AG09309 (cell line): ENCODE measurements at regions not wholly inside any gene's neighbourhood (a gene's known extent, or its start where the extent isn't known, plus 50 kb on each side); places are given as distances from the start of the nearest gene placed in this dataset.

ENCODE experiments used
- DNase-seq: peaks from one replicate; pipeline ENCODE4 v3.0.0-alpha.2; 2010; ENCODE audit warnings: low read depth
- H3K4me3 ChIP-seq: 2 replicates; pipeline ENCODE4 v1.5.1; 2011; ENCODE audit warnings: mild to moderate bottlenecking, low read depth, low read length, moderate library complexity; ENCODE audit not compliant: control insufficient read depth
- CTCF ChIP-seq: IDR thresholded peaks from 2 replicates; pipeline ENCODE4 v1.5.1; 2011; ENCODE audit warnings: mild to moderate bottlenecking, low read depth, low read length, inconsistent platforms; ENCODE audit not compliant: insufficient read depth, control insufficient read depth; ENCODE audit errors: missing control alignments

GRCh38 chr3:137061186-137061585 lies 103.4 kb downstream of the IL20RB start:
- no peak for TF ChIP-seq CTCF
- H3K4me3 ChIP-seq, result no peak overlapping the region
- DNase-seq, result no peak

GRCh38 chr3:137062250-137062649 lies 104.5 kb downstream of the IL20RB start:
- TF ChIP-seq CTCF, result no peak
- DNase-seq, result no peak
- no peak overlapping the region for H3K4me3 ChIP-seq

- no peak for DNase-seq
- TF ChIP-seq CTCF, result no peak
- H3K4me3 ChIP-seq, result no peak overlapping the region
These were observed 107.6 kb downstream of the IL20RB start for GRCh38 chr3:137065381-137065780.

- H3K4me3 ChIP-seq, result no peak overlapping the region
- no peak for TF ChIP-seq CTCF
- no peak for DNase-seq
These were observed 108.3 kb downstream of the IL20RB start for GRCh38 chr3:137066092-137066491.

- TF ChIP-seq CTCF, result no peak
- H3K4me3 ChIP-seq, result no peak overlapping the region
- DNase-seq, result no peak
These were observed 113.3 kb downstream of the IL20RB start for GRCh38 chr3:137071104-137071503.

GRCh38 chr3:137075020-137075419 lies 117.2 kb downstream of the IL20RB start:
- TF ChIP-seq CTCF, result no peak
- no peak for DNase-seq
- H3K4me3 ChIP-seq, result no peak overlapping the region

GRCh38 chr3:137078040-137078439 lies 120.3 kb downstream of the IL20RB start:
- no peak overlapping the region for H3K4me3 ChIP-seq
- DNase-seq, result no peak
- no peak for TF ChIP-seq CTCF
